PFSK-1 (cell line): ENCODE measurements at regions not wholly inside any gene's neighbourhood (a gene's known extent, or its start where the extent isn't known, plus 50 kb on each side); places are given as distances from the start of the nearest gene placed in this dataset.

Experiments
- POLR2AphosphoS5 ChIP-seq: IDR thresholded peaks from 2 replicates; pipeline ENCODE4 v1.6.1; 2012; ENCODE audit warnings: low read depth, mild to moderate bottlenecking, control low read depth, low read length, moderate library complexity
- TAF1 ChIP-seq: IDR thresholded peaks from 2 replicates; pipeline ENCODE4 v1.6.1; 2012; ENCODE audit warnings: low read length, control low read depth, borderline replicate concordance; ENCODE audit not compliant: insufficient read depth
- TF ChIP-seq, protein P1 (sequence below), 2 experiments: IDR thresholded peaks; 2 replicates each; pipeline versions ENCODE4 v1.6.1 to v1.8.0; 2011 to 2012; ENCODE audit warnings: low read depth in 2 of 2, low read length in 2 of 2, control low read depth in 1 of 2, inconsistent platforms in 1 of 2, mild to moderate bottlenecking in 1 of 2, moderate library complexity in 1 of 2; ENCODE audit not compliant: insufficient read depth in 1 of 2

DNA sequence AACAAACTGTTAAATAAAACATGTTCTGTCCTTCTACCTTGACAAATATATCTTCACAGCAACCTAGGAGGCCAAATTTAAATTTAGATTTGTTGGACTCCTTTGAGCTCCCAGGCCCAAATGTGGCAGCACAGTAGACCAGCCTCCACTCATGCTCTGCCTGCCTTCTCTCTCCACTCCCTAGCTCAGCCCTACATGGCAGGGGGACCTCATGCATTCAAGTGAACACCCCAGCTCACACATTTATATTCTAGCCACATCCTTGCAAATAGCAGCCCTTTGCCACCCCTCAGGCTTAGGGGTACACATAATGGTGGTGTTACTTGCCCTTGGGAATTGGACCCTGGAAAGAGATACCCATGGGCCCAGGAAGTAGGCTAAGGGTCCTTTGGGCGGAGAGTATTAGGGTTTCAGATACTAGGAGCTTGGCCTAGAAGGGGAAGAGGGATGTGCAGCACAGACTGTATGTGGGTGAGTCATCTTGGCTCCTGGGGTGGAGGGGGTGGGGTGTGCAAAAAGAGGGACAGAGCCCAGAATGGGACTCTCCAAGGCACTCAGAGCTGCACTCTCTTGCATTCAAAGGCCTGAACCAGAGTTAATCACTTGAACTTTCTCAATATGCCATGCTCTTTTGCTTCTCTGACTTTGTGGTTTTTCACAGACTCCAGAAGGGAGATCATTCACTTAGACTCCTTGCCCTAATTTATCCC is 268.4 kb upstream of the ROPN1 start:
- TF ChIP-seq, protein P1, sequence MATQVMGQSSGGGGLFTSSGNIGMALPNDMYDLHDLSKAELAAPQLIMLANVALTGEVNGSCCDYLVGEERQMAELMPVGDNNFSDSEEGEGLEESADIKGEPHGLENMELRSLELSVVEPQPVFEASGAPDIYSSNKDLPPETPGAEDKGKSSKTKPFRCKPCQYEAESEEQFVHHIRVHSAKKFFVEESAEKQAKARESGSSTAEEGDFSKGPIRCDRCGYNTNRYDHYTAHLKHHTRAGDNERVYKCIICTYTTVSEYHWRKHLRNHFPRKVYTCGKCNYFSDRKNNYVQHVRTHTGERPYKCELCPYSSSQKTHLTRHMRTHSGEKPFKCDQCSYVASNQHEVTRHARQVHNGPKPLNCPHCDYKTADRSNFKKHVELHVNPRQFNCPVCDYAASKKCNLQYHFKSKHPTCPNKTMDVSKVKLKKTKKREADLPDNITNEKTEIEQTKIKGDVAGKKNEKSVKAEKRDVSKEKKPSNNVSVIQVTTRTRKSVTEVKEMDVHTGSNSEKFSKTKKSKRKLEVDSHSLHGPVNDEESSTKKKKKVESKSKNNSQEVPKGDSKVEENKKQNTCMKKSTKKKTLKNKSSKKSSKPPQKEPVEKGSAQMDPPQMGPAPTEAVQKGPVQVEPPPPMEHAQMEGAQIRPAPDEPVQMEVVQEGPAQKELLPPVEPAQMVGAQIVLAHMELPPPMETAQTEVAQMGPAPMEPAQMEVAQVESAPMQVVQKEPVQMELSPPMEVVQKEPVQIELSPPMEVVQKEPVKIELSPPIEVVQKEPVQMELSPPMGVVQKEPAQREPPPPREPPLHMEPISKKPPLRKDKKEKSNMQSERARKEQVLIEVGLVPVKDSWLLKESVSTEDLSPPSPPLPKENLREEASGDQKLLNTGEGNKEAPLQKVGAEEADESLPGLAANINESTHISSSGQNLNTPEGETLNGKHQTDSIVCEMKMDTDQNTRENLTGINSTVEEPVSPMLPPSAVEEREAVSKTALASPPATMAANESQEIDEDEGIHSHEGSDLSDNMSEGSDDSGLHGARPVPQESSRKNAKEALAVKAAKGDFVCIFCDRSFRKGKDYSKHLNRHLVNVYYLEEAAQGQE (IDR thresholded peaks at IDR 0.05; ENCODE audit: insufficient read depth in 1 of 2, low read depth in 2 of 2, low read length in 2 of 2): no peak
- no peak for TF ChIP-seq TAF1
- no peak for TF ChIP-seq POLR2AphosphoS5
